Panc1 (cell line): ENCODE measurements at regions not wholly inside any gene's neighbourhood (a gene's known extent, or its start where the extent isn't known, plus 50 kb on each side); places are given as distances from the start of the nearest gene placed in this dataset.

Experiments used
- ATAC-seq: fragments of 200-7000 bp; cut with Tn5 transposase; 2 replicates; pipeline ENCODE4 v1.9.1; 2020; ENCODE audit warnings: mild to moderate bottlenecking, moderate library complexity
- BruUV-seq: library from RNA; stranded (reverse); fragments of 400-500 nt; replicated peaks from 2 replicates; lab custom pipeline; 2021; lab: Mats Ljungman, UMichigan
- CTCF ChIA-PET: fragments of 300-600 bp; sonication (Branson Sonifier 250); formaldehyde crosslinking; loops from one replicate; lab custom pipeline; 2022; ENCODE audit warnings: antibody characterized with exemption; lab: Charles Lee
- POLR2A ChIA-PET: fragments of 300-600 bp; sonication (Branson Sonifier 250); formaldehyde crosslinking; loops from one replicate; lab custom pipeline; 2022; ENCODE audit warnings: antibody characterized with exemption; lab: Charles Lee
- DNase-seq: peaks from one replicate; pipeline ENCODE4 v3.0.0-alpha.2; 2010; ENCODE audit warnings: low read depth, low spot score
- H3K27ac ChIP-seq: 2 replicates; pipeline ENCODE4 v1.5.1; 2011; ENCODE audit warnings: mild to moderate bottlenecking, low read length, inconsistent platforms
- H3K27me3 ChIP-seq: fragments of 200-500 bp; sonication (Bioruptor generic); 2 replicates; pipeline ENCODE4 v1.6.0; 2014; ENCODE audit warnings: low read length, inconsistent platforms; ENCODE audit not compliant: control insufficient read depth, insufficient read depth
- H3K36me3 ChIP-seq: fragments of 200-500 bp; sonication (Bioruptor generic); 2 replicates; pipeline ENCODE4 v1.5.1; 2014; ENCODE audit warnings: inconsistent platforms, mild to moderate bottlenecking, low read length, moderate library complexity; ENCODE audit not compliant: control insufficient read depth, insufficient read depth
- H3K4me1 ChIP-seq: 2 replicates; pipeline ENCODE4 v1.5.1; 2011; ENCODE audit warnings: inconsistent platforms, mild to moderate bottlenecking, low read length, moderate library complexity; ENCODE audit not compliant: control insufficient read depth, insufficient read depth
- H3K4me3 ChIP-seq, 2 experiments: 2 replicates each; pipeline ENCODE4 v1.5.1; 2011 to 2012; ENCODE audit warnings: low read depth in 2 of 2, low read length in 2 of 2, mild to moderate bottlenecking in 2 of 2, inconsistent platforms in 1 of 2, moderate library complexity in 1 of 2
- H3K9me3 ChIP-seq: fragments of 200-500 bp; sonication (Bioruptor generic); 2 replicates; pipeline ENCODE4 v1.5.1; 2014; ENCODE audit warnings: low read depth, mild to moderate bottlenecking, inconsistent platforms, low read length, moderate library complexity; ENCODE audit not compliant: control insufficient read depth, insufficient read depth
- POLR2AphosphoS5 ChIP-seq: IDR thresholded peaks from 2 replicates; pipeline ENCODE4 v1.6.1; 2012; ENCODE audit warnings: mild to moderate bottlenecking, low read depth, low read length, moderate library complexity
- SIN3A ChIP-seq: IDR thresholded peaks from 2 replicates; pipeline ENCODE4 v1.6.1; 2012; ENCODE audit warnings: low read depth, mild to moderate bottlenecking, low read length, moderate library complexity, borderline replicate concordance; ENCODE audit not compliant: insufficient read depth
- TCF7L2 ChIP-seq: IDR thresholded peaks from 2 replicates; pipeline ENCODE4 v1.6.1; 2011; ENCODE audit warnings: mild to moderate bottlenecking, low read depth, low read length, inconsistent platforms
- in situ Hi-C: cut with HindIII; loops from 2 replicates; pipeline ENCODE4 v1.10.0; 2016; ENCODE audit warnings: low sequenced_read_pairs, low pct_unique_long_range_greater_than_20kb
- intact Hi-C: fragments of 100-400 bp; cut with micrococcal nuclease; formaldehyde crosslinking; loops from one replicate; pipeline ENCODE4 v1.10.0; 2022; ENCODE audit not compliant: unreplicated experiment
- TF ChIP-seq, protein P1 (sequence below): fragments of 450-650 bp; IDR thresholded peaks from 2 replicates; pipeline ENCODE4 v1.5.1; 2017; ENCODE audit warnings: mild to moderate bottlenecking
- TF ChIP-seq, protein P2 (sequence below), 2 experiments: IDR thresholded peaks; 2 replicates each; pipeline ENCODE4 v1.6.1; 2011 to 2012; ENCODE audit warnings: low read depth in 2 of 2, control low read depth in 1 of 2, low read length in 1 of 2, mild to moderate bottlenecking in 1 of 2, moderate library complexity in 1 of 2; ENCODE audit not compliant: insufficient read depth in 1 of 2

DNA sequence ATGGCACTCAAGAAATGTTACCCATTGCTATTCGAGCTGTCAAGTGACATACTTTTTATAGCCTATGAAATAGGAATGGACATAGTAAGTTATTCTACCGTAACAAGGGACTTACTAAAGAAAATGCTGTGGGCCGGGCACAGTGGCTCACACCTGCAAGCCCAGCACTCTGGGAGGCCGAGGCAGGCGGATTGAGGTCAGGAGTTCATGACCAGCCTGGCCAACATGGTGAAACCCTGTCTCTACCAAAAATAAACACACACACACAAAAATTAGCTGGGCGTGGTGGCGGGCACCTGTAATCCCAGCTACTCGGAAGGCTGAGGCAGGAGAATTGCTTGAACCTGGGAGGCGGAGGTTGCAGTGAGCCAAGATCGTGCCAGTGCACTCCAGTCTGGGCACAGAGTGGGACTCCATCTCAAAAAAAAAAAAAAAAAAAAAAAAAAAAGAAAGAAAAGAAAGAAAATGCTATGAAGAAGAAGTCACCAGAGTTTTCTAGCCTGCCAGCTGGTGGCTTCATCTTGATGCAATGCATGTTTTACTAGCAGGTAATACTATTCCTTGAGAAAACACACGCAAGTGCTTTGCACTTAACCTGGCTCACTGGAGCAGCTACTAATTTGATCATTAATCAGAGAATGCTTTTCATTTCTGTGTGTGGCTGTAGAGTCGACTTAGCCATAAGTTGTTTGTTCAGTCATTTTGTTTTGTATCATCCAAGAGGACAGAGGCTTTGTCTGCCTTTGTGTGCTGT lies 166.7 kb upstream of the MYL2 start:
- BruUV-seq, result no TSS peak
- POLR2A ChIA-PET, result no interaction called here
- Histone ChIP-seq H3K9me3 (no peaks in the 10 kb centered on the region), H3K27me3 (peaks cover 7% of the 10 kb centered on the region), H3K4me3 (no peak overlapping the region), H3K36me3 (no peaks in the 10 kb centered on the region), H3K27ac (no peak overlapping the region), H3K4me1 (no peaks in the 10 kb centered on the region)
- intact Hi-C loops, result no loop called here
- in situ Hi-C loops, result no loop called here
- CTCF ChIA-PET, result no interaction called here
- TF ChIP-seq TCF7L2 (no peak), SIN3A (no peak), POLR2AphosphoS5 (no peak)
- TF ChIP-seq, protein P1, sequence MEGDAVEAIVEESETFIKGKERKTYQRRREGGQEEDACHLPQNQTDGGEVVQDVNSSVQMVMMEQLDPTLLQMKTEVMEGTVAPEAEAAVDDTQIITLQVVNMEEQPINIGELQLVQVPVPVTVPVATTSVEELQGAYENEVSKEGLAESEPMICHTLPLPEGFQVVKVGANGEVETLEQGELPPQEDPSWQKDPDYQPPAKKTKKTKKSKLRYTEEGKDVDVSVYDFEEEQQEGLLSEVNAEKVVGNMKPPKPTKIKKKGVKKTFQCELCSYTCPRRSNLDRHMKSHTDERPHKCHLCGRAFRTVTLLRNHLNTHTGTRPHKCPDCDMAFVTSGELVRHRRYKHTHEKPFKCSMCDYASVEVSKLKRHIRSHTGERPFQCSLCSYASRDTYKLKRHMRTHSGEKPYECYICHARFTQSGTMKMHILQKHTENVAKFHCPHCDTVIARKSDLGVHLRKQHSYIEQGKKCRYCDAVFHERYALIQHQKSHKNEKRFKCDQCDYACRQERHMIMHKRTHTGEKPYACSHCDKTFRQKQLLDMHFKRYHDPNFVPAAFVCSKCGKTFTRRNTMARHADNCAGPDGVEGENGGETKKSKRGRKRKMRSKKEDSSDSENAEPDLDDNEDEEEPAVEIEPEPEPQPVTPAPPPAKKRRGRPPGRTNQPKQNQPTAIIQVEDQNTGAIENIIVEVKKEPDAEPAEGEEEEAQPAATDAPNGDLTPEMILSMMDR, result no peak
- TF ChIP-seq, protein P2, sequence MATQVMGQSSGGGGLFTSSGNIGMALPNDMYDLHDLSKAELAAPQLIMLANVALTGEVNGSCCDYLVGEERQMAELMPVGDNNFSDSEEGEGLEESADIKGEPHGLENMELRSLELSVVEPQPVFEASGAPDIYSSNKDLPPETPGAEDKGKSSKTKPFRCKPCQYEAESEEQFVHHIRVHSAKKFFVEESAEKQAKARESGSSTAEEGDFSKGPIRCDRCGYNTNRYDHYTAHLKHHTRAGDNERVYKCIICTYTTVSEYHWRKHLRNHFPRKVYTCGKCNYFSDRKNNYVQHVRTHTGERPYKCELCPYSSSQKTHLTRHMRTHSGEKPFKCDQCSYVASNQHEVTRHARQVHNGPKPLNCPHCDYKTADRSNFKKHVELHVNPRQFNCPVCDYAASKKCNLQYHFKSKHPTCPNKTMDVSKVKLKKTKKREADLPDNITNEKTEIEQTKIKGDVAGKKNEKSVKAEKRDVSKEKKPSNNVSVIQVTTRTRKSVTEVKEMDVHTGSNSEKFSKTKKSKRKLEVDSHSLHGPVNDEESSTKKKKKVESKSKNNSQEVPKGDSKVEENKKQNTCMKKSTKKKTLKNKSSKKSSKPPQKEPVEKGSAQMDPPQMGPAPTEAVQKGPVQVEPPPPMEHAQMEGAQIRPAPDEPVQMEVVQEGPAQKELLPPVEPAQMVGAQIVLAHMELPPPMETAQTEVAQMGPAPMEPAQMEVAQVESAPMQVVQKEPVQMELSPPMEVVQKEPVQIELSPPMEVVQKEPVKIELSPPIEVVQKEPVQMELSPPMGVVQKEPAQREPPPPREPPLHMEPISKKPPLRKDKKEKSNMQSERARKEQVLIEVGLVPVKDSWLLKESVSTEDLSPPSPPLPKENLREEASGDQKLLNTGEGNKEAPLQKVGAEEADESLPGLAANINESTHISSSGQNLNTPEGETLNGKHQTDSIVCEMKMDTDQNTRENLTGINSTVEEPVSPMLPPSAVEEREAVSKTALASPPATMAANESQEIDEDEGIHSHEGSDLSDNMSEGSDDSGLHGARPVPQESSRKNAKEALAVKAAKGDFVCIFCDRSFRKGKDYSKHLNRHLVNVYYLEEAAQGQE (IDR thresholded peaks at IDR 0.05; ENCODE audit: insufficient read depth in 1 of 2, low read depth in 2 of 2, low read length in 1 of 2), result no peak
- DNase-seq, result no peak
- no peak for ATAC-seq

DNA sequence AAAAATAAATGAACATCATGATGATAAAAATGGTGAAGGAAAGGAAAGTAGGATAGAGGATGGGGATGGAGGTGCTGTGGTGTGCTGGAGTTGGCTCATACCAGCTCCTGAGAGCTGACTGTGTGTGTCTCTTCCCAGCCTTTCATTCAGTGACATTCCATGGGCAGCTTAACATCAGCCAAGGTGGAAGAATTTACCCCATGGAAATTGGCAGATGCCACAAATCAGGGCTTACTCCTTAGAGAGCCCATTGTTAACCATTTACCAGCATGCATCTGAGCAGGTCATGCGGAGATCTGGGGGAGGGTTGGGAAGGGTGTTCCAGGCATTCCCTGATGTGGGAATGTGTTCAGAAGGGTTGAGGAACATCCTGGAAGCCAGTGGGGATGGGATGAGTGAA lies 164.7 kb upstream of the MYL2 start:
- BruUV-seq, result no TSS peak
- Histone ChIP-seq H3K27ac (no peak overlapping the region), H3K36me3 (no peaks in the 10 kb centered on the region), H3K9me3 (no peaks in the 10 kb centered on the region), H3K4me3 (no peak overlapping the region), H3K27me3 (peaks cover 15% of the 10 kb centered on the region), H3K4me1 (no peaks in the 10 kb centered on the region; the same call in 1 of the 2 replicates)
- intact Hi-C loops, result no loop called here
- CTCF ChIA-PET, result no interaction called here
- POLR2A ChIA-PET, result no interaction called here
- in situ Hi-C loops, result no loop called here
- ATAC-seq (no peak), DNase-seq (no peak)
- TF ChIP-seq TCF7L2, result no peak

DNA sequence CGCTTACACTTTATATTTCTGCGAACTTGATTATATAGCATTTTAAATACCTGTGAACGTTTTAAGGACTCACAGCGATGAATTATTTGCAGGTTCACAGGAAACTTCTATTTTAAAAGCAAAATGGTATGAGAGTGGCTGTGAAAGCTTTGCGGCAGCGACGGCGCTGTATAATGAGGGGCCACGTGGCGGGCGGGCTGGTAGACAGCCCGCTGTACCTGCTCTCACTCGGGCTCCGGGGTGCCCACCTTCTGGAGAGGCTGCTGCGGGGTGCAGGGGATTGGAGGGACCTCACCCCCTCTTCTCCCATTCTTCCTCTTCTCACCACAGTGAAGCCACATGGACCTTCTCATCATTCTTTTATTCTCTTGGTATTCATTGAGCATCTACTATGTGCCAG lies 164.2 kb upstream of the MYL2 start:
- peaks cover 15% of the 10 kb centered on the region for H3K27me3 ChIP-seq
- intact Hi-C loops (no loop called here), in situ Hi-C loops (no loop called here)
- no peak overlapping the region for H3K27ac ChIP-seq
- DNase-seq (no peak), ATAC-seq (no peak)
- H3K4me1 ChIP-seq, result no peaks in the 10 kb centered on the region; the same call in 1 of the 2 replicates
- no TSS peak for BruUV-seq
- TF ChIP-seq, protein P2 (IDR thresholded peaks at IDR 0.05; ENCODE audit: insufficient read depth in 1 of 2, low read depth in 2 of 2, low read length in 1 of 2), result no peak
- TF ChIP-seq TCF7L2, result no peak
- TF ChIP-seq SIN3A, result no peak
- no peak for TF ChIP-seq POLR2AphosphoS5
- TF ChIP-seq, protein P1, result no peak
- no peaks in the 10 kb centered on the region for H3K9me3 ChIP-seq
- ChIA-PET POLR2A (no interaction called here), CTCF (no interaction called here)
- no peaks in the 10 kb centered on the region for H3K36me3 ChIP-seq
- H3K4me3 ChIP-seq, result no peak overlapping the region
